IPS-18c (cell line): ENCODE measurements at regions not wholly inside any gene's neighbourhood (a gene's known extent, or its start where the extent isn't known, plus 50 kb on each side); places are given as distances from the start of the nearest gene placed in this dataset.
"Not testable (repeated sequence)": the region's sequence is repeated elsewhere in the genome, so short reads cannot be mapped to it uniquely, and the experiment has no call there.

Experiments
- H3K4me3 ChIP-seq: 2 replicates; pipeline ENCODE4 v1.7.0; 2013; ENCODE audit warnings: low read depth, mild to moderate bottlenecking, low read length, moderate library complexity; ENCODE audit not compliant: insufficient read depth
- H3K9me3 ChIP-seq: one replicate; pipeline ENCODE4 v1.6.1; 2013; ENCODE audit warnings: mild to moderate bottlenecking, low read length, moderate library complexity; ENCODE audit not compliant: control insufficient read depth, insufficient read depth

- Histone ChIP-seq H3K9me3 (no peaks in the 10 kb centered on the region), H3K4me3 (no peak overlapping the region)
These were observed 1670.4 kb upstream of the AGA start for GRCh38 chr4:179112441-179113170.

- Histone ChIP-seq H3K4me3 (no peak overlapping the region), H3K9me3 (no peaks in the 10 kb centered on the region)
These were observed 1672.4 kb upstream of the AGA start for GRCh38 chr4:179114615-179115014.

GRCh38 chr4:179116011-179116410 is 1673.8 kb upstream of the AGA start:
- Histone ChIP-seq H3K4me3 (no peak overlapping the region), H3K9me3 (no peaks in the 10 kb centered on the region)

- Histone ChIP-seq H3K4me3 (no peak overlapping the region), H3K9me3 (no peaks in the 10 kb centered on the region)
These were observed 1674.3 kb upstream of the AGA start for GRCh38 chr4:179116581-179116980.

GRCh38 chr4:179123084-179123483 is 1680.8 kb upstream of the AGA start:
- no peak overlapping the region for H3K4me3 ChIP-seq

GRCh38 chr4:179124419-179124818 is 1682.2 kb upstream of the AGA start:
- Histone ChIP-seq H3K9me3 (no peaks in the 10 kb centered on the region), H3K4me3 (no peak overlapping the region)

More at GRCh38 chr4:179123084-179123483, 1680.8 kb upstream of the AGA start:
- no peaks in the 10 kb centered on the region for H3K9me3 ChIP-seq

- H3K9me3 ChIP-seq, result no peaks in the 10 kb centered on the region
- no peak overlapping the region for H3K4me3 ChIP-seq
These were observed 1682.7 kb upstream of the AGA start for GRCh38 chr4:179124957-179125356.

- no peaks in the 10 kb centered on the region for H3K9me3 ChIP-seq
- H3K4me3 ChIP-seq, result no peak overlapping the region
These were observed 1683.6 kb upstream of the AGA start for GRCh38 chr4:179125870-179126269.

GRCh38 chr4:179128299-179128698 is 1686.1 kb upstream of the AGA start:
- H3K4me3 ChIP-seq, result no peak overlapping the region
- H3K9me3 ChIP-seq, result no peaks in the 10 kb centered on the region

GRCh38 chr4:179130122-179130714 is 1688.0 kb upstream of the AGA start:
- Histone ChIP-seq H3K9me3 (no peaks in the 10 kb centered on the region), H3K4me3 (no peak overlapping the region)

- Histone ChIP-seq H3K9me3 (no peaks in the 10 kb centered on the region), H3K4me3 (no peak overlapping the region)
These were observed 1703.7 kb upstream of the AGA start for GRCh38 chr4:179145746-179146525.

GRCh38 chr4:179151770-179152169 is 1709.5 kb upstream of the AGA start:
- Histone ChIP-seq H3K4me3 (no peak overlapping the region), H3K9me3 (no peaks in the 10 kb centered on the region)

- no peak overlapping the region for H3K4me3 ChIP-seq
- H3K9me3 ChIP-seq, result no peaks in the 10 kb centered on the region
These were observed 1720.9 kb upstream of the AGA start for GRCh38 chr4:179163147-179163546.

GRCh38 chr4:179164267-179164999 is 1722.2 kb upstream of the AGA start:
- H3K4me3 ChIP-seq, result no peak overlapping the region
- no peaks in the 10 kb centered on the region for H3K9me3 ChIP-seq

- peak overlapping the region; percentile 22; the same call in 1 of the 2 replicates for H3K4me3 ChIP-seq
These were observed 1722.9 kb upstream of the AGA start for GRCh38 chr4:179165000-179165738.

GRCh38 chr4:179165862-179166261 is 1723.6 kb upstream of the AGA start:
- H3K4me3 ChIP-seq, result peak overlapping the region; percentile 22; the same call in 1 of the 2 replicates

More at GRCh38 chr4:179165000-179165738, 1722.9 kb upstream of the AGA start:
- no peaks in the 10 kb centered on the region for H3K9me3 ChIP-seq

GRCh38 chr4:179170308-179170707 is 1728.1 kb upstream of the AGA start:
- H3K4me3 ChIP-seq, H3K9me3 ChIP-seq: not testable (repeated sequence)

More at GRCh38 chr4:179165862-179166261, 1723.6 kb upstream of the AGA start:
- H3K9me3 ChIP-seq, result no peaks in the 10 kb centered on the region
